SK-N-MC (cell line): ENCODE measurements at regions not wholly inside any gene's neighbourhood (a gene's known extent, or its start where the extent isn't known, plus 50 kb on each side); places are given as distances from the start of the nearest gene placed in this dataset.

Experiments
- DNase-seq: peaks from one replicate; pipeline ENCODE4 v3.0.0-alpha.2; 2011; ENCODE audit warnings: low read depth, low spot score
- H3K27ac ChIP-seq: fragments of 200-600 bp; sonication (generic); 2 replicates; pipeline ENCODE4 v1.5.1; 2016; ENCODE audit warnings: mixed run types
- H3K36me3 ChIP-seq: fragments of 200-600 bp; sonication (generic); 2 replicates; pipeline ENCODE4 v1.6.1; 2017; ENCODE audit warnings: antibody characterized with exemption, low read length, mixed read lengths; ENCODE audit not compliant: insufficient read depth
- H3K4me3 ChIP-seq: fragments of 200-600 bp; sonication (generic); 2 replicates; pipeline ENCODE4 v1.5.1; 2016
- H3K9ac ChIP-seq: fragments of 200-600 bp; sonication (generic); 2 replicates; pipeline ENCODE4 v1.8.0; 2017; ENCODE audit warnings: mixed run types, mixed read lengths; ENCODE audit not compliant: insufficient read length
- H3K9me3 ChIP-seq: fragments of 200-600 bp; sonication (generic); 2 replicates; pipeline ENCODE4 v1.6.1; 2017; ENCODE audit warnings: low read depth, mild to moderate bottlenecking, antibody characterized with exemption, low read length, moderate library complexity, mixed read lengths
- EZH2 ChIP-seq: fragments of 200-600 bp; sonication (generic); IDR thresholded peaks from one replicate; pipeline ENCODE4 v1.6.1; 2017; ENCODE audit warnings: antibody characterized with exemption
- FOXP2 ChIP-seq: optimal IDR thresholded peaks from 2 replicates; pipeline ENCODE3; 2011; ENCODE audit warnings: mild to moderate bottlenecking, moderate library complexity; ENCODE audit not compliant: insufficient read depth; ENCODE audit errors: extremely low read length, control extremely low read depth
- POLR2AphosphoS5 ChIP-seq: IDR thresholded peaks from 2 replicates; pipeline ENCODE4 v1.6.1; 2012; ENCODE audit warnings: mild to moderate bottlenecking, low read depth, low read length, borderline replicate concordance

DNA sequence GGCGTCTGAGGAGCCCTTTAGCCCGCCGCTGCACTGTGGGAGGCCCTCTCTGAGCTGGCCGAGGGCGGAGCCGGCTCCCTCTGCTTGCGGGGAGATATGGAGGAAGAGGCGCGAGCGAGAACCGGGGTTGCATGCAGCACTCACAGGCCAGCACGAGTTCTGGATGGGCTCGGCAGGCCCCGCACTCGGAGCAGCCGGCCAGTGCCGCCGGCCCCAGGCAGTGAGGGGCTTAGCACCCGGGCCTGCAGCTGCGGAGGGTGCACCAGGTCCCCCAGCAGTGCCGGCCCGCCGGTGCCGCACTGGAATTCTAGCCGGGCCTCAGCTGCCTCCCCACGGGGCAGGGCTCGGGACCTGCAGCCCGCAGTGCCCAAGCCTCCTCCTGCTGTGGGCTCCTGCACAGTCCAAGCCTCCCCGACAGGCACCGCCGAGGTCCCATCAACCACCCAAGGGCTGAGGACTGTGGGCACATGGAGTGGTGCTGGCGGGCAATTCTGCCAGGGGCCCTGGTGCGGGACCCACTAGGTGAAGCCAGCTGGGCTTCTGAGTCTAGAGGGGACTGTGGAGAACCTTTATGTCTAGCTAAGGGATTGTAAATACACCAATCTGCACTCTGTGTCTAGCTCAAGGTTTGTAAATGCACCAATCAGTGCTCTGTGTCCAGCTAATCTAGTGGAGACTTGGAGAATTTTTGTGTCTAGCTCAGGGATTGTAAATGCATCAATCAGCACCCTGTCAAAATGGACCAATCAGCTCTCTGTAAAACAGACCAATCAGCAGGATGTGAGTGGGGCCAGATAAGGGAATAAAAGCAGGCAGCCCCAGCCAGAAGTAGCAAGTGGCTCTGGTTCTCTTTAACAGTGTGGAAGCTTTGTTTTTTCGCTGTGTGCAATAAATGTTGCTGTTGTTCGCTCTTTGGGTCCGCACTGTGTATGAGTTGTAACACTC lies 329.7 kb upstream of the JARID2 start:
- Histone ChIP-seq H3K27ac (no peak overlapping the region), H3K36me3 (no peaks in the 10 kb centered on the region), H3K4me3 (no peak overlapping the region), H3K9me3 (no peaks in the 10 kb centered on the region), H3K9ac (no peak overlapping the region)
- no peak for DNase-seq
- TF ChIP-seq POLR2AphosphoS5 (no peak), EZH2 (no peak), FOXP2 (no peak)

DNA sequence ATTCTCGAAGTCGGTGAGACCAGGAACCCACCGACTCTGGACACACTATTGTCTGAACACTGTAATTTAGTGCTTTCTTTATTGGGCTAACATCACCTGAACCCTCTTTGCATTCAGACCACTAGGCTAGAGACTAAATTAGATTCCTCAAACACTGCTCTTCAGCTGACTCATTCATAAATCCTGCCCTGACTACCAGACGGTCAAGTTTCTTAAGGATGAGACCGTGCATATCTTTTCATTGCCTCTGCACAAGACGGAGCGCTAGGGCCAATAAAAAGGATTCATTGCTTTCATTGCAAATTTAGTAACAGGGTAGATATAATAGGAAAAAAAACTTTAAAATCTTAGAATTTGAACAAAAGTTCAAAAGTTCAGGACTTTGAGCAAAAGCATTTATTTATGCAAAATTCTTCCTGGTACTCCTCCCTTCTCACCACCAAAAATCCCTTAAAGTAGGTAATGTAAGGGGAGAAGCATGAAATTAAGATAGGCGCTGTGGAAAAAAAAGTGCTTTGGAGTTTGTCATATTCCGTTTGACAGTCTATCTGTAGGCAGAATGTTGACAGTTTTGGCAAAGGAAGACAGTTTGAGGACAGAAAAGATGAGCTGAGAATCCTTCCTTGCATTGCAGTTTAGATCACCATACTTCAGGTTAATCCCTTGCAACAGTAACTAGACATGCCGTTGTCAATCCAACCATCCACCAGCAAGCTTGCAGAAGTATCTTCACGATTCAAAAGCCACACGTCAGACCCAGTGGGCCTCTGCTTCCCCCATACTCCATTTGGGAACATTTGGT lies 328.6 kb upstream of the JARID2 start:
- Histone ChIP-seq H3K36me3 (no peaks in the 10 kb centered on the region), H3K27ac (no peak overlapping the region), H3K4me3 (no peak overlapping the region), H3K9me3 (no peaks in the 10 kb centered on the region), H3K9ac (no peak overlapping the region)
- TF ChIP-seq EZH2 = no peak
- no peak for TF ChIP-seq POLR2AphosphoS5
- no peak for TF ChIP-seq FOXP2
- no peak for DNase-seq

DNA sequence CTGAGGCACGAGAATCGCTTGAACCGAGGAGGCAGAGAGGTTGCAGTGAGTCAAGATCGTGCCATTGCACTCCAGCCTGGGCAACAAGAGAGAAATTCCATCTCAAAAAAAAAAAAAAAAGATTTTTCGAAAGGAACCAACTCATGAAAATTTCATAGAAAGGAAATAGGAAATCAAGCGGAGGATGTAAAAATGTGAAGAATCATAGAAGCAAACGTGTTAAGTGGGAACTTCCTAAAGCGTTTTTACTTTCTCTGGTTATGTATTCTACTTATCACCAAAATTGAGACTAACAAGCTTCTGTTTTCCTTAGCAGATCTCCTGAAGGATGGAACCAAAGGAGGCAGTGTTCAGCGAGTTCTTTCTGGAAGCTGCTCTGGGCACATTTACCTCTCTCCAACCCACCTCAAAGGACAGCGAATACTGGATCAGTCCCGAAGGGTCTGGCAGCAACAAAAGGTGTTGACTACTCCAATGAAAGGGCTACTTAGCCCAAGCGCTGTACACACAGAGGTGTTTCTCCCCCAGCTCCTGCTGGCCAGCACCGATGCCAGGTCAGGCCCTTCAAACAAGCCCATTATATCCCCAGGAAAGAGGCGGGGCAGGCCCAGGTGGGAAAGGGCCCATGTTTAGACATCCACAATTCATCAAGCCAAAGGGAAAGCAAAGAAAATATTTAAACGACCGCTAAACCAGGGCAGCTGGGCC lies 327.5 kb upstream of the JARID2 start:
- H3K36me3 ChIP-seq = no peaks in the 10 kb centered on the region
- DNase-seq = no peak
- H3K9ac ChIP-seq = no peak overlapping the region
- no peak overlapping the region for H3K4me3 ChIP-seq
- no peak for TF ChIP-seq FOXP2
- no peak for TF ChIP-seq EZH2
- no peak for TF ChIP-seq POLR2AphosphoS5
- no peak overlapping the region for H3K27ac ChIP-seq
- no peaks in the 10 kb centered on the region for H3K9me3 ChIP-seq

DNA sequence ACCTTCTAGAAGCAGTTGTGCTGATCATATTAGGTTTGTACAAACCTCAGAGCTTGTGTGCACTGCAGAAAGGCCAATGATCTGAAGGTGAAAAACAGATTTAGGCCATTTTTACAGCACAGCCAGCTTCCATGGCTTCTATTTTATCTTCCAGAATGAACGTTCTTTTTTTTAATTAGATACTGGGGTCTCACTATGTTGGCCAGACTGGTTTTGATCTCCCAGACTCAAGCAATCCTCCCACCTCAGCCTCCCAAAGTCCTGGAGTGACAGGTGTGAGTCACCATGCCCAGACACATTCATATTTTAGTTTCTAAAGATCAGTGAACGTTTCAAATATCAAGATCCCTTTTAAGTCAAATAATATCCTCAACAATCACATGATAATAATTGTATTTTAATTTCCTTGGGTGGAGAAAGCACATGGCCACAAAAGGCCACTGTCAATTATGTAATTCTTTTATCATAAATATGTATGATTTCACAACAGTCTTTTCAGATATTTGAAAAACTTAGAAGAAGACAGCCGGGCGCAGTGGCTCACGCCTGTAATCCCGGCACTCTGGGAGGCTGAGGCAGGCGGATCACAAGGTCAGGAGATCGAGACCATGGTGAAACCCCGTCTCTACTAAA lies 326.7 kb upstream of the JARID2 start:
- no peaks in the 10 kb centered on the region for H3K36me3 ChIP-seq
- H3K9me3 ChIP-seq = no peaks in the 10 kb centered on the region
- TF ChIP-seq POLR2AphosphoS5 = no peak
- TF ChIP-seq EZH2 = no peak
- TF ChIP-seq FOXP2 = no peak
- no peak overlapping the region for H3K27ac ChIP-seq
- H3K4me3 ChIP-seq = no peak overlapping the region
- no peak overlapping the region for H3K9ac ChIP-seq
- DNase-seq = no peak

DNA sequence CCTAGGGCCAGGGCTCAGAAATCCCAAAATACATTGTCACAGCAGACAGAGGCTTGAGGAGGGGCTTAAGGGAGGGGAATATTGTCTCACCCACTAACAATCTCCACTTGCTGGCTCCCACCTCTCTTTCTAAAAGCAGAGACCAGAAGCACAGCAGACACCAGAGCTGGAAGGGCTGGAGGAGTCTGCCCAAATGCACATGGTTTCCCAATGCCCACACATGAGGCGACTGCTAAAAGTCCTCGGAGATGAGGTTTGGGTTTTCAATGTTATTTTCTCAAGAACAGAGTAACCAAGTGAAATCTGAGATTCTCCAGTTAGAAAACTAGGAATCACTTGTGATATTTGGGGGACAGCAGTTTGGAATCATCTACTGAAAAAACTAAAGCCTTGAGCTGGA lies 325.6 kb upstream of the JARID2 start:
- no peak for TF ChIP-seq FOXP2
- no peak for TF ChIP-seq EZH2
- no peak for TF ChIP-seq POLR2AphosphoS5
- no peak for DNase-seq
- H3K27ac ChIP-seq = no peak overlapping the region
- H3K9ac ChIP-seq = no peak overlapping the region
- H3K4me3 ChIP-seq = no peak overlapping the region
- H3K36me3 ChIP-seq = no peaks in the 10 kb centered on the region
- no peaks in the 10 kb centered on the region for H3K9me3 ChIP-seq

DNA sequence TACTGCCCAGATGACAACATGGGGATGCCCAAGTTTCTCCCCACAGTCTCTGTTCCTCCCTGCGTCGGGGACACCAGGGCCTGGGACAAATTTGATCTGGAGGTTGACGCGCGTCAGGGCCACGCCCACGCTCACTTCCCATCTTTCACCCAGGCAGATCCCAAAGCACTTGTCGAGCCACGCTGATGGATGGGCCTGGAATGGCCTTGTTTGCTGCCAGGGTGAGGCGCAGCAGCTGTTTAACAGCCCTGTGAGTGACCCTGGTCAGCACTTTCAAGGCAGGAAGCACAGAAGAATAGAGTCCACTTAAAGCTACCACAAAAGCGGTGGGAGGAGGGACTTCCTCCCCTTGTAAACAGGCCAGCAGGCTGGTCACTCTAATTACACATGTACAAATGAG lies 324.7 kb upstream of the JARID2 start:
- Histone ChIP-seq H3K36me3 (no peaks in the 10 kb centered on the region), H3K27ac (no peak overlapping the region), H3K9ac (no peak overlapping the region), H3K9me3 (no peaks in the 10 kb centered on the region), H3K4me3 (no peak overlapping the region)
- TF ChIP-seq FOXP2 (no peak), EZH2 (no peak), POLR2AphosphoS5 (no peak)
- no peak for DNase-seq

DNA sequence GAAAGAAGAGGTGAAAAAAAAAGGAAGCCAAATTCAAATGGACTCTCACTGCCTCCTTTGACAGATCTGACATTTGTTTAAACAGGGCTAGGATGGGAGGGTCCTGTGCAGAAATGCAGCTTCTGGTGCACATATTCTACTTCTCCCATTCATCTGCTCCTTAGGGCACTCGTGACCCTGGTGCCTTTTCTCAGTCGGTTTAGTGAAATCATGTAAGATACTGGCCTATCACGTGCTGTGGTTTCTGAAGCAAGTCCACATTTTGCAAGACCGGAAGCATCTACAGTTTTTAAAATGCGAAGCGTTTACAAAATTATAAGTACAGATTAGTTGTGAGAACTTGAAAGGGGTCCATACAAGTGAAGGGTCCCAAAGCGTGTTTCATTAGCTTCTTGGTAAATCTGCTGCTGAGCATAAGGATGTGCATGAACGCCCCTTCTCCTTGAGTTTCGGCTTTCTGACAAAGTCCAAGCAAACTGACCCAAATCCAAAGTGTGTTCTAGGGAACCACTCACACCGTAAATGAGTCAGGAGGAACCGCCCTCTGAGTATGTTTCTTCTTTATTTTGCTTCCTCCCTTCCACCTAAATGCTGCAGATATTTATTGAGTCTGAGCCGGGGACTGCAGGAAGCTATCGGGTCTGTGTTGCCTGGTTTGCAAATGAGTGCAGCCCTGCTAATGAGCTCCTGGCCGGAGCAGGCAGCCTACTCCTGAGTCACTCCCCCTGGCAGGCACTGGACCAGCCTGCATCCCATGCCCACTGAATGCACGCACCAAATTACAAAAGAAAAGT lies 323.8 kb upstream of the JARID2 start:
- H3K27ac ChIP-seq = no peak overlapping the region
- DNase-seq = no peak
- H3K9ac ChIP-seq = no peak overlapping the region
- no peak overlapping the region for H3K4me3 ChIP-seq
- TF ChIP-seq EZH2 (no peak), FOXP2 (no peak), POLR2AphosphoS5 (no peak)
- H3K36me3 ChIP-seq = no peaks in the 10 kb centered on the region
- no peaks in the 10 kb centered on the region for H3K9me3 ChIP-seq
